HG03432 (cell line): ENCODE measurements at regions not wholly inside any gene's neighbourhood (a gene's known extent, or its start where the extent isn't known, plus 50 kb on each side); places are given as distances from the start of the nearest gene placed in this dataset.
"Not testable (repeated sequence)": the region's sequence is repeated elsewhere in the genome, so short reads cannot be mapped to it uniquely, and the experiment has no call there.

ENCODE experiments used
- ATAC-seq: cut with Tn5 transposase; IDR thresholded peaks from one replicate; pipeline ENCODE4 v1.9.1; 2021; ENCODE audit warnings: mild to moderate bottlenecking, moderate library complexity; ENCODE audit not compliant: unreplicated experiment

DNA sequence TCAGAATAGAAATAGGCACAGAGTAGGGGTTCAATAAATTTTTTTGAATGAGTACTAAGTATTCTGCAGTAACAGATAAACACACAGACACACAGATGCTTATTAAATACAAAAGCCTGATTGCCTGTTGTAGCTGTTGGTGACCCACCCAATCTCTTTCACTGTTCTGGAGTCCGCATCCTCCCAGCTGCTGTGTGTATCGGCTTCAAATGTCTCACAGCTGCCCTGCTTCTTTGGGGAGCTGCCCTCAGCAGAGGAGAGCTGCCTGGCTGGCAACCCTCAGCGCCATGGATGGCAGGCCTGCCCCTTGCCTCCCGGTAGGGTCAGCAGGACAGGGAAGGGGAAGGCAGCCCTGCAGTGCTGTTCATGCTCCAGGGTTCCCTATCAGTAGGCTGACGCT, 50.5 kb upstream of the PRNP start:
- no peak for ATAC-seq

DNA sequence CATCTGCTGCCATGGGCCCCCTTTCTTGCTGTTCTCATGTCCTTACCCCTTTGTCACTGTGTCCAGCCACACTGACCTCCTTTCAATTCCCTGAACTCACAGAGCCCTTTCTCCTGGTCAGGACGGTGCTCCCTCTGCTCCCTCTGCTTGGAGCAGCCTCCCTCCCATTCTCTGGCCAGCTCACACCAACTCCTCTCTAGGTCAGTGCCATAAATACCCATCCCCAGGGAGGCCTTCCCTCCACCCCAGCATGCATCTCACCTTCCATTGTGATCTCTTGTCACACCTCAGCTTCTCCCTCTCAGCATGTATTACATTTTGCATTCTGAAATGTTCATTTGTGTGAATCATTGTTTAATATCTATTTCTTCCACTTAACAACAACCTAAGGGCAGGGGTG, 50.9 kb upstream of the PRNP start:
- ATAC-seq = no peak

DNA sequence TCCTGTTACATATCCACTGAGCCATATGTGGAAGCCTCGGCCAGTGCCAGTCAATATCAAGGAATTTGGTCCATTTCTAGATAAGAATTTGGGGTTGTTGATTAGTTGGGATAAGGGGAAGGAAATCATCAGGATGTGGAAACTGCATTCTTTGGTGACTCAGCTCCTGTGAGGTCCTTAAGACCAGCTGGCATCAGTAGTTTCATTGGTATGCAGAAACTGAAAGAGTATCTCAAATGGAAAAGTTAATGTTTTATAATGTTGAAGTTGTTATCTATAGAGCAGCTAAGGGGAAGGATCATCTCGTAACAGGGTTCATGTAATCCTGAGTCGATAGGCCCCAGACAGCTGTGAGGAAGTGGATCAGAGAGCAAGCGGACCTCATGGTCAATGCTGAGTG, 52.5 kb upstream of the PRNP start:
- no peak for ATAC-seq

DNA sequence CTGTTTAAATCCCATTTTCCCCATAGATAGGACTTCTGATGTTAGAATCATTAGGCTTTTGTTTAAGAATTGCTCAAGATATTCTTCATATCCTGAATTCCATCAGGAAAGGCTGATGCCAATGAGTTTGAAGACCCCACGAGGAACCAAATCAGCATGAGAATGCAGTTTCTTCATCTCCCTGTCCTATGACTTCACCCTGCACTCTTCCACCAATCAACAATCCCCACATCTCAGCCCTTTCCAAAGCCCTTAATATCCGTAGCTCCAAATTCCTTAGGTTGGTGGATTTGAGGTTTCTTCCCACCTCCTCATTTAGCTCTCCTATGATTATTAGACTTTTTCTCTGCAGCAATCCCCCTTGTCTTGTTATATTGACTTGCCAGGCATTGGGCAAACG, 52.9 kb upstream of the PRNP start:
- no peak for ATAC-seq

DNA sequence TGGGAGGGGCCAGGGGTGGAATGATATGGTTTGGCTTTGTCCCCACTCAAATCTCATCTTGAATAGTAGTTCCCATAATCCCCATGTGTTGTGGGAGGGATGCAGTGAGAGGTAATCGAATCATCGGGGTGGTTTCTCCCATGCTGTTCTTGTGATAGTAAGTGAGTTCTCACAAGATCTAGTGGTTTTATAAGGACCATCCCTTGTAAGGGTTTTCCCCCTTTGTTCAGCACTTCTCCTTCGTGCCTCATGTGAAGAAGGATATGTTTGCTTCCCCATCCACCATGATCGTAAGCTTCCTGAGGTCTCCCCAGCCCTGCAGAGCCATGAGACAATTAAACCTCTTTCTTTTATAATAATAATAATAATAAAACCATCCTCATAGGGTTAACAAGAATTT, 53.4 kb upstream of the PRNP start:
- ATAC-seq = no peak

DNA sequence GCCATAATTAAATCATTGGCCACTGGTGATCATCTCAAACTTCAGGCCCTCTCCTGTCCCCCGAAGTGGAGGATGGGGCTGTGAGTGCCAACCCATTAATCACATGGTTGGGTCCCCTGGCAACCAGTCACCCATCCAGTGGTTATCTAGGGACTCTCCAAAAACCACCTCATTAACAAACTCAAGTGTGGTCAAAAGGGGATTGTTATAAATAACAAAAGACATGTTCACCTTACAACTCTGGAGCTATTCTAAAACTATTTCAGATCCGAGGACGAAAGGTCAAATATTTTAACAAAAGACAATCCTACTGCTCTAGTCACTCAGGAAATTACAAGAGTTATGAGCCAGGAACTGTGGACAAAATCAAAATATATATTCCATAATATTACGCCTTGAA, 60.0 kb upstream of the PRNP start:
- peak; percentile 52 for ATAC-seq

DNA sequence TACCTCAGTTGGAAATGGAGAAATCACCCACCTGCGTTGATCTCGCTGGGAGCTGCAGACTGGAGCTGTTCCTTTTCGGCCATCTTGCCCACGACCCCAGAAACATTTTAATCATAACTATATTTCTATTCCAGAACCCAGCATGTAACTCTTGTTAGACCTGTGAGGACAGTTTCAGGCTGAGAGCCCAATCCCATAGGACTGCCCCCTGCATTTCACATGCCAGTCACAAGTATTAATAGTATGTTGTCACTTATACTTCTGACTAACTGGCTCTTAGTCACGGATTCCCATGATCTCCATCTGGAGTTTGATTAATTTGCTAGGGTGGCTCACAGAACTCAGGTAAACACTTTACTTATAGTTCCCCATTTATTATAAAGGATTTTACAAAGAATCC, 60.6 kb upstream of the PRNP start:
- ATAC-seq = no peak

DNA sequence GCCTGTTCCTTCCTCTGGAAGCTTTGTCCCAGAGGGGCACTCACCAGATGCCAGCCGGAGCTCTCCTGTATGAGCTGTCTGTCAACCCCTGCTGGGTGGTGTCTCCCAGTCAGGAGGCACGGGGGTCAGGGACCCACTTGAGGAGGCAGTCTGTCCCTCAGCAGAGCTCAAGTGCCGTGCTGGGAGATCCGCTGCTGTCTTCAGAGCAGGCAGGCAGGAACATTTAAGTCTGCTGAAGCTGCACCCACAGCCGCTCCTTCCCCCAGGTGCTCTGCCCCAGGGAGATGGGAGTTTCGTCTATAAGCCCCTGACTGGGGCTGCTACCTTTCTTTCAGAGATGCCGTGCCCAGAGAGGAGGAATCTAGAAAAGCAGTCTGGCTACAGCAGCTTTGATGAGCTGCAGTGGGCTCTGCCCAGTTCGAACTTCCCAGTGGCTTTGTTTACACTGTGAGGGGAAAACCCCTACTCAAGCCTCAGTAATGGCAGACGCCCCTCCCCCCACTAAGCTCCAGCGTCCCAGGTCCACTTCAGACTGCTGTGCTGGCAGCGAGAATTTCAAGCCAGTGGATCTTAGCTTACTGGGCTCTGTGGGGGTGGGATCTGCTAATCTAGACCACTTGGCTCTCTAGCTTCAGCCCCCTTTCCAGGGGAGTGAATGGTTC, 61.5 kb upstream of the PRNP start:
- ATAC-seq = not testable (repeated sequence)

DNA sequence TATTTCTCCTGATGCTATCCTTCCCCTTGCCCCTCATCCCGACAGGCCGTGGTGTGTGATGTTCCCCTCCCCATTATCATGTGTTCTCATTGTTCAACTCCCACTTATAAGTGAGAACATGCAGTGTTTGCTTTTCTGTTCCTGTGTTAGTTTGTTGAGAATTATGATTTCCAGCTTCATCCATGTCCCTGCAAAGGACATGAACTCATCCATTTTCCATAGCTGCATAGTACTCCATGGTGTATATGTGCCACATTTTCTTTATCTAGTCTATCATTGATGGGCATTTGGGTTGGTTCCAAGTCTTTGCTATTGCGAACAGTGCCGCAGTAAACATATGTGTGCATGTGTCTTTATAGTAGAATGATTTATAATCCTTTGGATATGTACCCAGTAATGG, 67.1 kb upstream of the PRNP start:
- not testable (repeated sequence) for ATAC-seq

DNA sequence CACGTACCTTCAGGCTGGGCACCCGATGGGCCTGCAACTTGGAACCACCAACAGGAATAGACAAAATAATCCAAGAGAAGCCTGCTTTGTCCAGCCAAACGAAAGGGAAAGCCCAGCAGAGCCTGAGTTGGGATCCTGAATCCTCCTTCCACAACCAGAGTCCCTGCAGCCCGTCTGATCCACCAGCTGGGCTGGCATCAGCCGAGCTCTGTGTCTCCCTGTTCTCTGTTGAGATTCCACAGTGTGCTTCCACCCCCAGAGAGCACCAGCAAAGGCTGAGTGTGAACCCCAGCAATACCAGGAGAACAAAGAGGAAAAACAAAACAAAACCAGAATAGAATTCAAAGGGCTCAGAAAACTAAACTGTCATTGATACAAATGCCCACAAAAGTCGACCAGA, 68.8 kb upstream of the PRNP start:
- ATAC-seq = no peak

DNA sequence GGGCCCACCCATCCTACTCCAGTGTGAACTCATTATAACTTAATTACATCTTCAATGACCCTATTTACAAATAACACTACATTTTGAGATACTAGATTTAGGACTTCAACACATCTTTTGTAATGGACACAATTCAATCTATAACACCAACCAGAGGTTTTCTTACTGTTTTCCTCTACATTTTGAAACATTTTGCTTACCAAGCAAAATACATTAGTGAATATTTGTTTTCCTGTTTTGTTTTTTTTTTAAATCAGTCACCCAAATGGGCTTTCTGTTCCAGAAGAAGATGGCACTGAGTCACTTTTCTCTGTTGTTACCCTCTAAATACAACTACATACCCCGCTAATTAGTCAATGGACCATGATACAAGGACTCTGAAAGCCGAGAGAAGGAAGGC, 69.2 kb upstream of the PRNP start:
- no peak for ATAC-seq

DNA sequence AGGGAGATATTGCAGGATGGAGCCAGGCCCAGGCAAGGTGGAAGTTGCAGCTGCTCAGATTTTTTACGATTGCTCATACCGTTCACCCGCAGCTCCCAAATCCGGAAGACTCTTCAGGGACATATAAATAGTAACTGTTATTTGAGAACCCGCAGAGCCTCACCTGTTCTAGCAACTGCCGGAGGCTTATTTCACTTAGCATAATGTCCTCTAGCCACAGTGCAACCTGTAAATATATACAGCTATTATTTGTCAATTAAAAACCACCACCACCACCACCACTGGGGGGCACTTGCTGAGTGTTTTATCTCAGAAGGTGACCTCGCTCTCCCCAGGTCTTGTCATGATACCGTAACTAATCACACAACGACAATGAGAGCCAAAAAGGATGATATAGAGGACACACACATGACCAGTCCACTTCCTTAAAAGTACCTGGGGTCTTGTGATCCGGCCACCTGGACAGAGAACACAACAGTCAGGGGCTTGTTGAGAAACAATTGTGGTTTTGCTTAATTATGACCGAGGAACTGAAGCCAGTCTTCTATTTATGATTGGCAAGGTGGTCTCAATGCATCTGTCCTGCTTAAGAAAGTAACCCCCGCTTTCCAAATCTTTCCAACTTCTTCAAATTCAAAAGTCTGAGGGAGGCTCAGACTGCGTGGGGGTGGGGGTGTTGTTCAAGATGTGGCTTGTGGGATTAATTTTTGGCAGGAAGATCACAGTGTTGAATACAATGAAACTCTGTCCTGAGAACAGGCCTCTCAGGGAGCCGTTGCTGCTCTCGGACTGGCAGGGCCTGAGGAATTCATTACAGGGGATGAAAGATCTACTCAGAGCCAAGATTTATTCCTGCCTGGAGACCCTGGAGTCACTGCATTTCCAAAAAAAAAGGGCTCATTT, 72.3 kb upstream of the PRNP start:
- ATAC-seq = no peak

DNA sequence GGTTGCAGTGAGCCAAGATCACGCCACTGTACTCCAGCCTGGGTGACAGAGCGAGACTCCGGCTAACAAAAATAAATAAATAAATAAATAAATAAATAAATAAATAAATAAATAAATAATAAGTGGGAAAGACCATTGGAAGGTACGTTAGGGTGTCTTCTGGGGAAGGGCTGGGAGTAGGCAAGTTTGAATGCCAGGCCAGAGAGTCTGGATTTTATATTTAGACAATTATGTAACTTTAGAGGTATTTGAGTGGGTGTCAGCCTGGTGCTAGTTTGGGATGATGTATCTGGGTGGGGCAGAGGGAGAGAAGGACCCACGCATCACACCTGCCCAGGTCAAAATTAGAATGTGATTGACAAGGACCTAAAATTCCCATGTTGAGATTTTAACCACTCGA, 73.1 kb upstream of the PRNP start:
- ATAC-seq = no peak

DNA sequence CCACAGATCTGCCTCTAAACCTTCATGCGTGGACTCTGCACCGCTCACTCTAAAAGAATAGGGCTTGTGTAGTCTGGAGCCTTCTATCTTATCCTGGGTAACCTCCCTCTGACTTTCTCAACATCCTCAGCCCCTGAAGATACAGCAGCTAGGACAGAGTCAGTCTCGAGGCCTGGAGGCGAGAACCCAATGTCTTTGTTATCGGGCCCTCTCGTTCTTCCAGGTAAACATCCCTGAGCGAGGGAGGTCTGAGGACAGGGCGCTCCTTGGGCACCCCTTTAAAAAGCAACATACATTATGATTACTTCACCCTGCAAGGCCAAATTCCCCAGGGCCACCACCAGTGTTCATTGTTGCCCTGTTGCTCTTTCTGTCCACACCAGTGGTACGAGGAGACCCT, 75.4 kb upstream of the PRNP start:
- no peak for ATAC-seq

DNA sequence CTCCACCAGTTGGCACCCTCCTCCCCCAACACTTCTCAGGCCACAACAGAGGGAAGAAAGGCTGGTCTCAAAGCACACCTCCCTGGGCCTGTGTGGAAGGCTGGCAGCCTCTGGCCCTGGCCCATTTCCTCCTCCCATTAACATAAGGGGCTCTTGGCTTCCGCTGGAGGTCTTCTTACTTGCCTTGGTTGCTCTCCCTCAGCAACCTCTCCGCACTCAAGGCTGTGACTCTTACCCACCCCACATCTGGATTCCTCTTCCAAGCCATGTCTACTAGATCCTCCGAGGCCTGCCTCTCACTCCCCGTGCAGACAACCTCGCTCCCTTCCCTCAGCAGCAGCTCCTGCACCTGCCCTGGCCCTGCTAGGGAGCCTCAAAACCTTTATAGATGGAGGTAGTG, 76.7 kb upstream of the PRNP start:
- ATAC-seq = no peak

DNA sequence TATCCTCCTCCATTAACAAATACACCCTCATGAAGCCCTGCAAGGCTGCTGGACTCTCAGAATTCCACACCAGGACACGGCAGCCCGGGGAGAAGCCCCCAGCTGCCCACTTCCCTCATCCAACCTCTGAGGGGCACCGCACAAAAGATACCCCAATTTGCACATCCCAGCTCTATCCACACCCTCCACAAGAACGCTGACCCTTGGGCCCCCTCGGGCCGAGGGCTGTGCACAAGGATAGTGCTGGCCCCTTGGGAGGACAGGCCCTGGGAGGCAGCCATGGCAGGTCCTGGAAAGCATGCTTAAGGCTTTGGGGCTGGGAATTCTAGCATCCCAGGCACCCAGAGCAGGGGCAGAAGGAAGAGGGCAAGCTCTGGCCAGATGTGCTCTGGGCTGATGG, 77.4 kb upstream of the PRNP start:
- ATAC-seq = no peak

DNA sequence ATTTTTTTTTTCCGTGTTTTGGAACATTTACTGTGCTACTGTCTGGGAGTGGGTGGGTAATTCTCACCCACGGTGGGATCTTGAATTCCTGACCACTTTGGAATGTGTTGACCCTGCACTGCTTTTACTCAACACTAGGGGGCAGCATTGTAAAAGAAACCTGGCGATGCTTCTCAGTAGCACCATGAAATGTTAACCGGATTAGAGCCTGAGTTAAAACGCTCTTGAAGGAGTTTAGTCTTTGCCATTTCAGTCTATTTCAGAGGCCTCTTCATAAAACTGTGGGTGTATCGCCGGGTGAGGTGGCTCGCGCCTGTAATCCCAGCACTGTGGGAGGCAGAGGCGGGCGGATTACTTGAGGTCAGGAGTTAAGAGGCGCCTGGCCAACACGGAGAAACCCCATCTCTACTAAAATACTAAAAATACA, 79.0 kb upstream of the PRNP start:
- peak; percentile 64 for ATAC-seq

DNA sequence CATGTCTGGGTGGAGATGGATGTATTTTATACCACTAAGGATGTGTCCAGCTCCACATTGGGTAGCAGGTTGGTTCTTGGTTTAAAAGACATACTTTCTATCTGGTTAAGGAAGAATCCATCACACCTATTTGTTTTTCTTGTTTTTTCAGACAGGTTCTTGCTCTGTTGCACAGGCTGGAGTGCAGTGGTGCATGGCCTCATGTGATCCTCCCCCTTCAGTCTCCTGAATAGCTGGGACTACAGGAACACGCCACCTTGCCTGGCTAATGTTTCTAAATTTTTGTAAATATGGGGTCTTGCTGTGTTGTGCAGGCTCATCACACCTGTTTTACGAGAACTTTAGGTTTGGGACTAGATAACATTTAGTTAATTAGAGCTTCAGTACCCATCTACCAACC, 80.2 kb upstream of the PRNP start:
- no peak for ATAC-seq

DNA sequence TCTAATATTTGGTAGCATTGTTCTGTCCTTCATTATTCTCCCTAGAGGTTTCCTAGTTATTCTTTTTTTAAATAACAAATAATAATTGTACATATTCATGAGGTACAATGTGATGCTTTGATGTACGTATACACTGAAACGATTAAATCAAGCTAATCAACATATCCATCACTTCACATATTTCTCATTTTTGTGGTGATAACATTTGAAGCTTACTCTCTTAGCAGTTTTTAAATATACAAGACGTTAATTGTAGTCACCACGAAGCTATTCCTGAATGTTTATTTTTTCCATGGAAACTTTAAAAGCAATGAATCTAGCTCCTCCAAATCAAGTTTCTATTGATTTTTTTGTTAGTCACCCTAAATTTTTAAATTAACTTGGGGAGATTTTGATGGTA, 81.1 kb upstream of the PRNP start:
- ATAC-seq = no peak

DNA sequence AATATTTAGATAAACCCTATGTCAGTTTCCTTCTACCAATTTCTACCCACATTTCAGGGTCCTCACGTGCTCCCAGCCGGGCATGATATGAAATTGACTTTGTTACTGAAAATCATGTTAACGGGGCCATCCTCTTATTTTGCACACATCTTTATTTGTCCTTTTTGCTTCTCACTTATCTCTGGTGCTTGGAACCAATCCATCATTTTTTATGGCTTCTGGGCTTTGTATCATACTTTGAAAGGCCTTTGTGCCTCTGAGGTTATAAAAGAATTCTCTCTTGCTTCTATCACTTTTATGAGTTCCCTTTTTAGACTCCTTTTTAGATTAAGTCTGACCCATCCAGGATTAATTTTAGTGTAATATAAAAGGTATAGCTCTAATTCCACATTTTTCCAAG, 81.7 kb upstream of the PRNP start:
- ATAC-seq = no peak

DNA sequence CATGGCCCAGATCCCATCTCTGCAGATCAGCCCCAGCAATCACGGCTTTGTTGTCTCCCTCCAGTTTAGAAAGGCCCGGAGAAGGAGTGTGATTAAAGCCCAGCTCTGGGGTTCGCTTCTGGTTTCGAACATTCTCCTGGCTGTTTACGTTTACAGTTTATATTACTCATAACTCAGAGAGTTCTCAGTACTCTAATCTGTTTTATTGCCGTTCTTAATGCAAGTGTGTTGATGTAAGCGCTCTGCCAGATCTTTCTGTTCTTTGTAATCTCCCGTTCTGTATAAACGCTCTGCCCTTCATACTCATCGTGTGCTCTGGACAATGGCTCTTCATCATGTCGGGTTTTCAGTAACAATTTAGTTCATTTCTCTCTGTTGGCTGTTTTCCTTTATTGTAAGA, 82.5 kb upstream of the PRNP start:
- ATAC-seq = no peak

DNA sequence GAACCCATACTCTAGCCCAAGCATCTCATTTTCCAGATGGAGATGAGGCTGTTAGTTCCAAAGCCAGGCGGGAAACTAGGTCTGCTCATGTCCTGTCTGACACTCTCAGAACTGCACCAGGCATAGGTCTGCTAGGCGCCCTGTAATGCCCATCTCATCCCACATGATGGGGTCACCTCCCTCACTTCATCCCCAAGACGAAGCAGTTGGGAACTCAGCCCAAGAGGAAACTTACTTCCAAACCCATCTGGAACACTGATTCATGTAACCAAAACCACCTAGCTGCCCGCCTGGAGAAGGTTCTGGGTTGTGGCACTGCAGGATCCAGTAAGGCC, 84.0 kb upstream of the PRNP start:
- no peak for ATAC-seq
